Keratinocyte (primary cell): ENCODE measurements at regions not wholly inside any gene's neighbourhood (a gene's known extent, or its start where the extent isn't known, plus 50 kb on each side); places are given as distances from the start of the nearest gene placed in this dataset.

Source experiments
- CTCF ChIP-seq, 3 experiments: IDR thresholded peaks in 1 of 3; conservative IDR thresholded peaks in 1 of 3; optimal IDR thresholded peaks in 1 of 3; 2 replicates in 2 of 3; 3 replicates in 1 of 3; pipeline versions ENCODE3 to v1.5.1; 2011; ENCODE audit warnings: low read length in 3 of 3, mild to moderate bottlenecking in 3 of 3, moderate library complexity in 2 of 3, control low read depth in 1 of 3, inconsistent platforms in 1 of 3; ENCODE audit not compliant: insufficient read depth in 2 of 3; ENCODE audit errors: extremely low read depth in 1 of 3
- EZH2 ChIP-seq: IDR thresholded peaks from one replicate; pipeline ENCODE4 v1.6.1; 2012; ENCODE audit warnings: inconsistent platforms, mild to moderate bottlenecking, low read length, moderate library complexity

- TF ChIP-seq CTCF (optimal IDR thresholded peaks at IDR 0.05 in 1 of 3, IDR thresholded peaks at IDR 0.05 in 1 of 3, conservative IDR thresholded peaks at IDR 0.05 in 1 of 3; ENCODE audit: extremely low read depth in 1 of 3, insufficient read depth in 2 of 3, low read length in 3 of 3): no peak
- no peak for TF ChIP-seq EZH2
Observed at GRCh38 chr6:19998541-19998940, 161.4 kb downstream of the ID4 start.
